ENCODE measurements at regions not wholly inside any gene's neighbourhood (a gene's known extent, or its start where the extent isn't known, plus 50 kb on each side); places are given as distances from the start of the nearest gene placed in this dataset.

DNA sequence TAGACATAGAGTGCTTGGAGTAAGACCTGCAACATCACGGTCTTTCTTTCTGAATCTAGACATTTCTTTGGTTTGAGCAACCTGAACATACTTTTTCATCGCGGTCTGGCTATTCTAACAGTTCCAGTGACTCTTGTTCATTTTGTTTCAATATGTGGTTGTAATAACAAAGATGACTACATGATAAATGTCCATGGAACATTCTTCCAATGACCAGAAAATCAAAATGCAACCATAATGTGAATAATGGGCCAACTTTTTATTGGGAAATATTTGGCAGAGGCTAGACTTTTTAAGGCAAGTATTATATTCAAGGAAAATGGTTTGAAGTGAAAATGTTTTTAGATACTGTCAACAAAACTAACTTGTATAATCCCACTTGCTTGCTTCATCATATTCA lies 282.5 kb downstream of the INHBA start:
- TF ChIP-seq CTCF (IDR thresholded peaks at IDR 0.05; ENCODE audit: insufficient read depth, missing control alignments): no peak
- no peak for DNase-seq (ENCODE audit: insufficient read length, low spot score)
- no peak for FAIRE-seq

DNA sequence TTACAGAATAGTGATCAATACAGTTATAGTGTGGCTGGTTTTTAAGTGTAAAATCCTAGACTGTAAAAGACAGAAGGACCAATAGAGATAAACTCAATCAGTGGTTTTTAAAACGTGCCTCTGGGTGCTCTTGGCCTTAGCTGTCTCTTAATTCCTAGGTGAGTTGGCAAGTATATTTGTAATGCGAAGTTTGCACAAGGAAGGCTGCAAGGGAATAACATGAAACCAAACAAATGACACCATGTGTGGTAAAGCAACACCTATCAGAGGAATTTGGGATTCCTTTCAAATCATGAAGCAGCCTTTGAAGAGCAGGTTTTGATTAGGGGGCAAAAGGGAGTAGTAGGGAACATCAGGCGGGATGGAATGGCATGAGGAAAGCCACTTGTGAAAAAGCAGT lies 284.6 kb downstream of the INHBA start:
- DNase-seq (ENCODE audit: insufficient read length, low spot score) (no peak), FAIRE-seq (no peak)
- TF ChIP-seq CTCF (IDR thresholded peaks at IDR 0.05; ENCODE audit: insufficient read depth, missing control alignments): no peak

GRCh38 chr7:41416208-41416595 lies 286.7 kb downstream of the INHBA start:
- TF ChIP-seq CTCF (IDR thresholded peaks at IDR 0.05; ENCODE audit: insufficient read depth, missing control alignments): no peak
- FAIRE-seq (no peak), DNase-seq (ENCODE audit: insufficient read length, low spot score) (no peak)

GRCh38 chr7:41415471-41416207 lies 287.3 kb downstream of the INHBA start:
- DNase-seq (ENCODE audit: insufficient read length, low spot score): no peak
- TF ChIP-seq CTCF (IDR thresholded peaks at IDR 0.05; ENCODE audit: insufficient read depth, missing control alignments): no peak
- FAIRE-seq: no peak

DNA sequence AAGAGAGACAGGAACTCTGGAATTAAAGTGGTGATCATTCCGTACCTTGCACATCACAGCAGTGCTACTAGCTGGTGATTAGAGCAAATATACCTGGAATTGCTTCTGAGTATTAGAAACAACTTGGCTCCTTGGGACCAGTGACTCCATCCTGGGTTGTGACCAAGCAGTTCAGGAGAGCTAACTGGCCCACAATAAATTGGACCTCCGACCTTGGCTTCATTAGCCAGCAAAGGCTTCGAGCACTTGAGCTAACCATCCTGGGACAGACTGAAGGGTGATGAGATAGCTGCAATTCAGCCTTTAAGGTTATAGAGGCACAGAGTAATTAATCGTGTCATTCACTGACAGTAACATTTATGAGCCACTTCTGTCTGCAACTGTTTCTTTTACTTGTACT lies 287.8 kb downstream of the INHBA start:
- TF ChIP-seq CTCF (IDR thresholded peaks at IDR 0.05; ENCODE audit: insufficient read depth, missing control alignments): no peak
- no peak for DNase-seq (ENCODE audit: insufficient read length, low spot score)
- FAIRE-seq: no peak

GRCh38 chr7:41404375-41405074 lies 298.4 kb downstream of the INHBA start:
- FAIRE-seq (no peak), DNase-seq (ENCODE audit: insufficient read length, low spot score) (no peak)
- no peak for TF ChIP-seq CTCF (IDR thresholded peaks at IDR 0.05; ENCODE audit: insufficient read depth, missing control alignments)

- DNase-seq (ENCODE audit: insufficient read length, low spot score) (no peak), FAIRE-seq (no peak)
- TF ChIP-seq CTCF (IDR thresholded peaks at IDR 0.05; ENCODE audit: insufficient read depth, missing control alignments): no peak
Measured at GRCh38 chr7:41403291-41403690, 299.6 kb downstream of the INHBA start.

Data from D721Med (cell line).